K562 (cell line): ENCODE measurements at regions not wholly inside any gene's neighbourhood (a gene's known extent, or its start where the extent isn't known, plus 50 kb on each side); places are given as distances from the start of the nearest gene placed in this dataset.

ENCODE experiments used
- C11orf30 ChIP-seq: fragments of 450-650 bp; IDR thresholded peaks from 2 replicates; pipeline ENCODE4 v1.6.1; 2016; ENCODE audit warnings: low read depth, mild to moderate bottlenecking
- CEBPG ChIP-seq, 3 experiments: fragments of 200-800 bp in 1 of 3; sonication (Bioruptor generic) in 1 of 3; sonication (generic) in 1 of 3; formaldehyde crosslinking in 1 of 3; IDR thresholded peaks in 2 of 3; conservative IDR thresholded peaks in 1 of 3; 2 replicates each; pipeline versions ENCODE4 v1.6.1 to v1.8.0; 2016 to 2022; ENCODE audit warnings: missing compliant biosample characterization in 2 of 3, missing genetic modification characterization in 2 of 3, mild to moderate bottlenecking in 1 of 3, missing genetic modification reagents in 1 of 3
- CUX1 ChIP-seq: fragments of 200-800 bp; sonication (Bioruptor generic); IDR thresholded peaks from 2 replicates; pipeline ENCODE4 v1.6.1; 2016; ENCODE audit warnings: missing genetic modification characterization, missing compliant biosample characterization
- ETV5 ChIP-seq: sonication (generic); formaldehyde crosslinking; IDR thresholded peaks from 2 replicates; pipeline ENCODE4 v1.4.0; 2020; ENCODE audit warnings: low read depth, mild to moderate bottlenecking, missing genetic modification reagents
- HDAC6 ChIP-seq: IDR thresholded peaks from 2 replicates; pipeline ENCODE4 v1.6.1; 2012; ENCODE audit warnings: low read depth, mild to moderate bottlenecking, control low read depth, inconsistent platforms, low read length, moderate library complexity
- KHSRP ChIP-seq: fragments of 450-650 bp; IDR thresholded peaks from 2 replicates; pipeline ENCODE4 v1.6.1; 2017
- PKNOX1 ChIP-seq: fragments of 450-650 bp; IDR thresholded peaks from 2 replicates; pipeline ENCODE4 v1.6.1; 2016
- RNF2 ChIP-seq: sonication (generic); IDR thresholded peaks from 2 replicates; pipeline ENCODE4 v1.6.1; 2016
- SMAD2 ChIP-seq: fragments of 150-350 bp; IDR thresholded peaks from 2 replicates; pipeline ENCODE4 v1.6.1; 2014; ENCODE audit warnings: low read depth, mild to moderate bottlenecking, low read length
- TOE1 ChIP-seq, 2 experiments: fragments of 450-650 bp in 1 of 2; sonication (generic) in 1 of 2; formaldehyde crosslinking in 1 of 2; IDR thresholded peaks; 2 replicates each; pipeline versions ENCODE4 v1.7.1 to v1.8.0; 2016 to 2022; ENCODE audit warnings: borderline replicate concordance in 2 of 2, mild to moderate bottlenecking in 2 of 2, antibody characterized with exemption in 1 of 2, inconsistent platforms in 1 of 2, low read depth in 1 of 2, missing genetic modification reagents in 1 of 2, moderate library complexity in 1 of 2
- TRIM24 ChIP-seq, 2 experiments: fragments of 450-650 bp; IDR thresholded peaks; 2 replicates each; pipeline ENCODE4 v1.6.1; 2016
- TF ChIP-seq, protein P1 (sequence below): fragments of 450-650 bp; IDR thresholded peaks from 2 replicates; pipeline ENCODE4 v1.6.1; 2016; ENCODE audit warnings: low read depth, mild to moderate bottlenecking, moderate library complexity
- TF ChIP-seq, protein P2 (sequence below), 2 experiments: fragments of 150-350 bp in 1 of 2; IDR thresholded peaks; 2 replicates each; pipeline ENCODE4 v1.6.1; 2012 to 2016; ENCODE audit warnings: low read depth in 2 of 2, low read length in 2 of 2, mild to moderate bottlenecking in 1 of 2, moderate library complexity in 1 of 2
- TF ChIP-seq, protein P3 (sequence below): fragments of 450-650 bp; formaldehyde crosslinking; IDR thresholded peaks from 2 replicates; pipeline ENCODE4 v1.4.0; 2020; ENCODE audit warnings: mild to moderate bottlenecking, moderate library complexity

- TF ChIP-seq KHSRP (no peak), PKNOX1 (no peak), C11orf30 (peak; percentile 93), SMAD2 (no peak), CUX1 (no peak), RNF2 (peak; percentile 77; the same call in 1 of the 2 replicates), TRIM24 (IDR thresholded peaks at IDR 0.05) (peak; percentile 89 to 94), ETV5 (CRISPR knock-in tag) (peak; percentile 63; the same call in 1 of the 2 replicates), CEBPG (CRISPR knock-in tag; IDR thresholded peaks at IDR 0.05) (peak; percentile 97), CEBPG (tag; conservative IDR thresholded peaks at IDR 0.05 in 1 of 2, IDR thresholded peaks at IDR 0.05 in 1 of 2) (peak; percentile 91 to 96), TOE1 (IDR thresholded peaks at IDR 0.05; ENCODE audit: borderline replicate concordance) (no peak), TOE1 (CRISPR knock-in tag; IDR thresholded peaks at IDR 0.05; ENCODE audit: borderline replicate concordance, low read depth) (no peak), HDAC6 (no peak)
- TF ChIP-seq, protein P1, sequence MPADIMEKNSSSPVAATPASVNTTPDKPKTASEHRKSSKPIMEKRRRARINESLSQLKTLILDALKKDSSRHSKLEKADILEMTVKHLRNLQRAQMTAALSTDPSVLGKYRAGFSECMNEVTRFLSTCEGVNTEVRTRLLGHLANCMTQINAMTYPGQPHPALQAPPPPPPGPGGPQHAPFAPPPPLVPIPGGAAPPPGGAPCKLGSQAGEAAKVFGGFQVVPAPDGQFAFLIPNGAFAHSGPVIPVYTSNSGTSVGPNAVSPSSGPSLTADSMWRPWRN: peak; percentile 55
- TF ChIP-seq, protein P2, sequence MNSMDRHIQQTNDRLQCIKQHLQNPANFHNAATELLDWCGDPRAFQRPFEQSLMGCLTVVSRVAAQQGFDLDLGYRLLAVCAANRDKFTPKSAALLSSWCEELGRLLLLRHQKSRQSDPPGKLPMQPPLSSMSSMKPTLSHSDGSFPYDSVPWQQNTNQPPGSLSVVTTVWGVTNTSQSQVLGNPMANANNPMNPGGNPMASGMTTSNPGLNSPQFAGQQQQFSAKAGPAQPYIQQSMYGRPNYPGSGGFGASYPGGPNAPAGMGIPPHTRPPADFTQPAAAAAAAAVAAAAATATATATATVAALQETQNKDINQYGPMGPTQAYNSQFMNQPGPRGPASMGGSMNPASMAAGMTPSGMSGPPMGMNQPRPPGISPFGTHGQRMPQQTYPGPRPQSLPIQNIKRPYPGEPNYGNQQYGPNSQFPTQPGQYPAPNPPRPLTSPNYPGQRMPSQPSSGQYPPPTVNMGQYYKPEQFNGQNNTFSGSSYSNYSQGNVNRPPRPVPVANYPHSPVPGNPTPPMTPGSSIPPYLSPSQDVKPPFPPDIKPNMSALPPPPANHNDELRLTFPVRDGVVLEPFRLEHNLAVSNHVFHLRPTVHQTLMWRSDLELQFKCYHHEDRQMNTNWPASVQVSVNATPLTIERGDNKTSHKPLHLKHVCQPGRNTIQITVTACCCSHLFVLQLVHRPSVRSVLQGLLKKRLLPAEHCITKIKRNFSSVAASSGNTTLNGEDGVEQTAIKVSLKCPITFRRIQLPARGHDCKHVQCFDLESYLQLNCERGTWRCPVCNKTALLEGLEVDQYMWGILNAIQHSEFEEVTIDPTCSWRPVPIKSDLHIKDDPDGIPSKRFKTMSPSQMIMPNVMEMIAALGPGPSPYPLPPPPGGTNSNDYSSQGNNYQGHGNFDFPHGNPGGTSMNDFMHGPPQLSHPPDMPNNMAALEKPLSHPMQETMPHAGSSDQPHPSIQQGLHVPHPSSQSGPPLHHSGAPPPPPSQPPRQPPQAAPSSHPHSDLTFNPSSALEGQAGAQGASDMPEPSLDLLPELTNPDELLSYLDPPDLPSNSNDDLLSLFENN (IDR thresholded peaks at IDR 0.05; ENCODE audit: low read depth in 2 of 2, low read length in 2 of 2): peak in 1 of 2 experiments; percentile 66; a peak in 2 of 4 replicates
- TF ChIP-seq, protein P3, sequence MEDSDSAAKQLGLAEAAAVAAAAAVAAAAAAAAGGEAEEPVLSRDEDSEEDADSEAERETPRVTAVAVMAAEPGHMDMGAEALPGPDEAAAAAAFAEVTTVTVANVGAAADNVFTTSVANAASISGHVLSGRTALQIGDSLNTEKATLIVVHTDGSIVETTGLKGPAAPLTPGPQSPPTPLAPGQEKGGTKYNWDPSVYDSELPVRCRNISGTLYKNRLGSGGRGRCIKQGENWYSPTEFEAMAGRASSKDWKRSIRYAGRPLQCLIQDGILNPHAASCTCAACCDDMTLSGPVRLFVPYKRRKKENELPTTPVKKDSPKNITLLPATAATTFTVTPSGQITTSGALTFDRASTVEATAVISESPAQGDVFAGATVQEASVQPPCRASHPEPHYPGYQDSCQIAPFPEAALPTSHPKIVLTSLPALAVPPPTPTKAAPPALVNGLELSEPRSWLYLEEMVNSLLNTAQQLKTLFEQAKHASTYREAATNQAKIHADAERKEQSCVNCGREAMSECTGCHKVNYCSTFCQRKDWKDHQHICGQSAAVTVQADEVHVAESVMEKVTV (CRISPR knock-in tag): no peak
Observed at GRCh38 chr1:14421977-14422609, 176.4 kb upstream of the KAZN start (continued).
